Erythroblast (primary cell): ENCODE measurements at regions not wholly inside any gene's neighbourhood (a gene's known extent, or its start where the extent isn't known, plus 50 kb on each side); places are given as distances from the start of the nearest gene placed in this dataset.

Experiments
- GATA1 ChIP-seq: IDR thresholded peaks from 2 replicates; pipeline ENCODE4 v1.6.1; 2011; ENCODE audit warnings: low read depth, mild to moderate bottlenecking, control low read depth, low read length, moderate library complexity
- POLR2A ChIP-seq: IDR thresholded peaks from 2 replicates; pipeline ENCODE4 v1.6.1; 2011; ENCODE audit warnings: mild to moderate bottlenecking, low read length

GRCh38 chr2:52036024-52036423, 1004.1 kb upstream of the NRXN1 start:
- TF ChIP-seq POLR2A, result no peak
- no peak for TF ChIP-seq GATA1
